ENCODE measurements at regions not wholly inside any gene's neighbourhood (a gene's known extent, or its start where the extent isn't known, plus 50 kb on each side); places are given as distances from the start of the nearest gene placed in this dataset.

GRCh38 chr5:78719504-78720219, 71.1 kb upstream of the LHFPL2 start:
- TF ChIP-seq, protein P1, sequence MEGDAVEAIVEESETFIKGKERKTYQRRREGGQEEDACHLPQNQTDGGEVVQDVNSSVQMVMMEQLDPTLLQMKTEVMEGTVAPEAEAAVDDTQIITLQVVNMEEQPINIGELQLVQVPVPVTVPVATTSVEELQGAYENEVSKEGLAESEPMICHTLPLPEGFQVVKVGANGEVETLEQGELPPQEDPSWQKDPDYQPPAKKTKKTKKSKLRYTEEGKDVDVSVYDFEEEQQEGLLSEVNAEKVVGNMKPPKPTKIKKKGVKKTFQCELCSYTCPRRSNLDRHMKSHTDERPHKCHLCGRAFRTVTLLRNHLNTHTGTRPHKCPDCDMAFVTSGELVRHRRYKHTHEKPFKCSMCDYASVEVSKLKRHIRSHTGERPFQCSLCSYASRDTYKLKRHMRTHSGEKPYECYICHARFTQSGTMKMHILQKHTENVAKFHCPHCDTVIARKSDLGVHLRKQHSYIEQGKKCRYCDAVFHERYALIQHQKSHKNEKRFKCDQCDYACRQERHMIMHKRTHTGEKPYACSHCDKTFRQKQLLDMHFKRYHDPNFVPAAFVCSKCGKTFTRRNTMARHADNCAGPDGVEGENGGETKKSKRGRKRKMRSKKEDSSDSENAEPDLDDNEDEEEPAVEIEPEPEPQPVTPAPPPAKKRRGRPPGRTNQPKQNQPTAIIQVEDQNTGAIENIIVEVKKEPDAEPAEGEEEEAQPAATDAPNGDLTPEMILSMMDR (conservative IDR thresholded peaks at IDR 0.05; ENCODE audit: low read depth in 2 of 2): no peak
- TF ChIP-seq, protein P2, sequence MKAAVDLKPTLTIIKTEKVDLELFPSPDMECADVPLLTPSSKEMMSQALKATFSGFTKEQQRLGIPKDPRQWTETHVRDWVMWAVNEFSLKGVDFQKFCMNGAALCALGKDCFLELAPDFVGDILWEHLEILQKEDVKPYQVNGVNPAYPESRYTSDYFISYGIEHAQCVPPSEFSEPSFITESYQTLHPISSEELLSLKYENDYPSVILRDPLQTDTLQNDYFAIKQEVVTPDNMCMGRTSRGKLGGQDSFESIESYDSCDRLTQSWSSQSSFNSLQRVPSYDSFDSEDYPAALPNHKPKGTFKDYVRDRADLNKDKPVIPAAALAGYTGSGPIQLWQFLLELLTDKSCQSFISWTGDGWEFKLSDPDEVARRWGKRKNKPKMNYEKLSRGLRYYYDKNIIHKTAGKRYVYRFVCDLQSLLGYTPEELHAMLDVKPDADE (IDR thresholded peaks at IDR 0.05): no peak
- TF ChIP-seq EZH2phosphoT487 (IDR thresholded peaks at IDR 0.05; ENCODE audit: unreplicated experiment): no peak
- TF ChIP-seq, protein P3, sequence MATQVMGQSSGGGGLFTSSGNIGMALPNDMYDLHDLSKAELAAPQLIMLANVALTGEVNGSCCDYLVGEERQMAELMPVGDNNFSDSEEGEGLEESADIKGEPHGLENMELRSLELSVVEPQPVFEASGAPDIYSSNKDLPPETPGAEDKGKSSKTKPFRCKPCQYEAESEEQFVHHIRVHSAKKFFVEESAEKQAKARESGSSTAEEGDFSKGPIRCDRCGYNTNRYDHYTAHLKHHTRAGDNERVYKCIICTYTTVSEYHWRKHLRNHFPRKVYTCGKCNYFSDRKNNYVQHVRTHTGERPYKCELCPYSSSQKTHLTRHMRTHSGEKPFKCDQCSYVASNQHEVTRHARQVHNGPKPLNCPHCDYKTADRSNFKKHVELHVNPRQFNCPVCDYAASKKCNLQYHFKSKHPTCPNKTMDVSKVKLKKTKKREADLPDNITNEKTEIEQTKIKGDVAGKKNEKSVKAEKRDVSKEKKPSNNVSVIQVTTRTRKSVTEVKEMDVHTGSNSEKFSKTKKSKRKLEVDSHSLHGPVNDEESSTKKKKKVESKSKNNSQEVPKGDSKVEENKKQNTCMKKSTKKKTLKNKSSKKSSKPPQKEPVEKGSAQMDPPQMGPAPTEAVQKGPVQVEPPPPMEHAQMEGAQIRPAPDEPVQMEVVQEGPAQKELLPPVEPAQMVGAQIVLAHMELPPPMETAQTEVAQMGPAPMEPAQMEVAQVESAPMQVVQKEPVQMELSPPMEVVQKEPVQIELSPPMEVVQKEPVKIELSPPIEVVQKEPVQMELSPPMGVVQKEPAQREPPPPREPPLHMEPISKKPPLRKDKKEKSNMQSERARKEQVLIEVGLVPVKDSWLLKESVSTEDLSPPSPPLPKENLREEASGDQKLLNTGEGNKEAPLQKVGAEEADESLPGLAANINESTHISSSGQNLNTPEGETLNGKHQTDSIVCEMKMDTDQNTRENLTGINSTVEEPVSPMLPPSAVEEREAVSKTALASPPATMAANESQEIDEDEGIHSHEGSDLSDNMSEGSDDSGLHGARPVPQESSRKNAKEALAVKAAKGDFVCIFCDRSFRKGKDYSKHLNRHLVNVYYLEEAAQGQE (IDR thresholded peaks at IDR 0.05; ENCODE audit: unreplicated experiment): no peak
- TF ChIP-seq EZH2 (IDR thresholded peaks at IDR 0.05; ENCODE audit: low read depth, unreplicated experiment): no peak
- TF ChIP-seq ZNF331 (CRISPR knock-in tag; IDR thresholded peaks at IDR 0.05; ENCODE audit: low read depth): no peak
- TF ChIP-seq POLR2AphosphoS5 (IDR thresholded peaks at IDR 0.05; ENCODE audit: low read depth): no peak
- no peak for TF ChIP-seq NANOG (IDR thresholded peaks at IDR 0.05; ENCODE audit: borderline replicate concordance)
- no peak for TF ChIP-seq JUNB (IDR thresholded peaks at IDR 0.05; ENCODE audit: unreplicated experiment)
- TF ChIP-seq STAT1 (IDR thresholded peaks at IDR 0.05; ENCODE audit: unreplicated experiment): no peak
- TF ChIP-seq ZNF114 (CRISPR knock-in tag; IDR thresholded peaks at IDR 0.05): no peak

All from GM23338 (cell line).